NOMO-1 treated with dmso at 0.1 percent for 144 hours (cell line): ENCODE measurements at regions not wholly inside any gene's neighbourhood (a gene's known extent, or its start where the extent isn't known, plus 50 kb on each side); places are given as distances from the start of the nearest gene placed in this dataset.
"Not testable (repeated sequence)": the region's sequence is repeated elsewhere in the genome, so short reads cannot be mapped to it uniquely, and the experiment has no call there.

Source experiments
- DNase-seq: peaks from one replicate; lab custom pipeline; 2025; ENCODE audit not compliant: unreplicated experiment; lab: John Stamatoyannopoulos, UW

DNA sequence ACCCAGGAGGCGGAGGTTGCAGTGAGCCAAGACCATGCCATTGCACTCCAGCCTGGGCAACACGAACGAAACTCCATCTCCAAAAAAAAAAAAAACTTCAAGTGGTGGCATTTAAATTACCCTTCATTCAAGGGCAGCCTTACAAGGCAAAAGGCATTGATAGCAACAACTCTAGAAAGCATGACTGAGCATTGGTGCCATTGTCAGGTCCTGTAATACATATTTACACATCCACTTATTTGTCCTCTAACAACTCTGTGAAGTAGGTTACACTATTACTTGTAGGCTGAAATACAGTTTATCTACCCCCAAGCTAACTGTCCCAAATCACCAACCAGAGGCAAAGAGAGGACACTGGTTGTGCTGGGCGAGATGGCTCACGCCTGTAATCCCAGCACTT, 52.7 kb upstream of the LARP1 start:
- DNase-seq = no peak

DNA sequence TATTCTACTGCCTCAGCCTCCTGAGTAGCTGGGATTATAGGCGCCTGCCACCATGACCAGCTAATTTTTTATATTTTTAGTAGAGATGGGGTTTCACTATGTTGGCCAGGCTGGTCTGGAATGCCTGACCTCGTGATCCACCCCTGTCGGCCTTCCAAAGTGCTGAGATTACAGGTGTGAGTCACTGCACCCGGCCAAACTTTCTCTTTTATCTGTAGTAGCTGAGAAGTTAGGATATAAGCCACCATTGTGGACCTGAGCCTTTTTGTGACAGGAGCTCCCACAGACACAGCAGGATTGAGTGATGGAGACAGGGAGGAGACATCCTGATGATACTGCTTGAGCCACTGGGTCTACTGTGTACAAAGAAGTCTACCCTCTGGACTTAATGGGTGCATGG, 53.5 kb upstream of the LARP1 start:
- DNase-seq = not testable (repeated sequence)

DNA sequence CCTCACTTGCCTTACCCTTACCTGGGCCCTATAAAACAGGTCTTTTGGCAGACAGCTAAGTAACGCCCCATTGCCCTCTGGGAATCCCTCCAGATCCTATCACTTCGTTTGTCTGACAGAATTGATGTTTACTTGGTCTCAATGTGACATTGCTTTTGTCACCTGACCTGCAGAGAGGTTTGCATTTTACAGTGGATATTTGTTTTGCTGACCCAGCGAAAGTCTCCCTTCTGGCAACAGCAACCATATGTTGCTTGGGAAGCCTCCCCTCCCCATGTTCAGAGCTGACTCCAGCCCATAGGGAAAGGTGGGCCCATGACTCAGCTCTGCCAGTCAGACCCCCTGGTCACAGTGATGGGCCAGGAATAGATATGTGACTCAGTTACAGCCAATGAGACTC, 54.0 kb upstream of the LARP1 start:
- DNase-seq = no peak

DNA sequence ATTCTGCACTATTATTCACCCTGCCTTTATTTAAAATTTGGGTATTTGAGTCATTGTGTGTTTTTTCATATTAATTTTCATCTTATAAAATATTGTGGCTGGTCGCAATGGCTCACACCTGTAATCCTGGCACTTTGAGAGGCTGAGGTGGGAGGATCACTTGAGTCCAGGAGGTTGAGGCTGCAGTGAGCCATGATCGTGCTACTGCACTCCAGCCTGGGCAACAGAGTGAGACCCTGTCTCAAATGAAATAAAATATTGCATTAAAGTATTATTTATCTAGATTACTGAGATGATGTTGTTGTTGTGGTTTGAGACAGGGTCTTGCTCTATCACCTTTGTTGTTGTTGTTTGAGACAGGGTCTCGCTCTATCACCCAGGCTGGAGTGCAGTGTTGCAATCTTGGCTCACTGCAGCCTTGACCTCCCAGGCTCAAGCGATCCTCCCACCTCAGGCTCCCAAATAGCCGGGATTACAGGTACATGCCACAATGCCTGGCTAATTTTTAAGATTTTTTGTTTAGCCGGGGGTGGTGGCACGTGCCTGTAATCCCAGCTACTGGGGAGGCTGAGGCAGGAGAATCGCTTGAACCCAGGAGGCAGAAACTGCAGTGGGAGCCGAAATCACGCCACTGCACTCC, 54.8 kb upstream of the LARP1 start:
- DNase-seq = not testable (repeated sequence)

DNA sequence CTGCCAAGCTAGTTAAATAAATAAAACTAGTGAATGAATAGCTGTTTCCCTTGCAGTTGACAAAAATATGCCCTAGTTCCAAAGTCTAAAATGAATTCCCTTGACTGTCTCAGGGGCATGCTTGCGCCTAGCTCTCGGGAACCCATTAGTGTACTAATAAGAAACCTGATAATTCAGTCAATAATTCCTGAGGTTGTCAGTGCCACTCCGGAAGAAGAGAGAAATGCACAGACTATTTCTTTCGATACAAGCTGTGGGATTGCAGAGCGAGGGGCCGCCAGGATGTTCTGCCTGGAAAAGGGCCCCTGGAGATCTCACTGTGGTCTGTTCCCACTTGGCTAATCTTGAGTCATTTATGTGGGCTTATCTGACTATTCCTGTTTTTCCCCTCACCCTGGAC, 56.4 kb upstream of the LARP1 start:
- no peak for DNase-seq

DNA sequence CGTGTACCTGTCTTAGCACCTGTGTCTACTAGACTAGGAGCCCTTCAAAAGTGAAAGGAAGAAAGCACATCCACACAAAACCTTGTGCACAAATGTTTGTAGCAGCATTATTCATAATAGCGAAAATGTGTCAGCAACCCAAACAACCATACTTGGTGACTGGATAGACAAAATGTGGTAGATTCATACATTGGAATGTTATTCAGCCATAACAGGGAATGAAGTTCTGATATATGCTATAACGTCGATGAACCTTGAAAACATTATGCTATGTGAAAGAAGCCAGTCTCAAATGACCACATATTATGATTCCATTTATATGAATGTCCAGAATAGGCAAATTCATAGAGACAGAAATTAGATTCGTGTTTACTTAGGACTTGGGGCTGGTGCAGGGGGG, 57.8 kb upstream of the LARP1 start:
- no peak for DNase-seq

DNA sequence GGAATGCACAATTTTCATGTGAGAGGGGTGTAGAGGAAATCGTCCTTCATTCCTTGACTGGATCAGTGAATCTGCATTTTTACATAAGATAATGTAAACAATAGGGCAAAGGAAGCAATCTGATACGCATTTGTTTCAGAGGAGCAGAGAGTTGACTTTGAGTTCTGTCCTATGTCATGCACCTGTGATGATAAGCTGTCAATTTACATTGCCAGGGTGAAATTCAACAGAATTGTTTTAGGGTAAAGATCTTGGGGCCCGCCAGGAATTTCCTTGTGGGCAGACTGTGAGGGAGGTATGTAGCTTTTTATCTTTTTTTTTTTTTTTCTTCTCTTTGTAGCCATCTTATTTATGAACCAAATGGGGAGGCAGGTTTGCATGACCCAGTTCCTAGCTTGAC, 58.3 kb upstream of the LARP1 start:
- DNase-seq = no peak

DNA sequence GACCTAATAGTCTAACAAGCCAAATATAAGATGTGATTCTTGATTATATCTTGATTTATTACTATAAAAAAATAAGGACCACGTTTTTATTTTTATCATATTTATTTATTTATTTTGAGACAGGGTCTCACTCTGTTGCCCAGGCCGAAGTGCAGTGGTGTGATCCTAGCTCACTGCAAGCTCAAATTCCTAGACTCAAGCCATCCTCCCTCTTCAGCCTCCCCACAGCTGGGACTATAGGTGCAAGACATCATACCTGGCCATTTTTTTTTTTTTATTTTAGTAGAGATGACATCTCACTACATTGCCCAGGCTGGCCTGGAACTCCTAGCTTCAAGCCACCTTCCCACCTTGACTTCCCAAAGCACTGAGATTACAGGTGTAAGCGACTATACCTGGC, 61.0 kb upstream of the LARP1 start:
- DNase-seq = no peak

DNA sequence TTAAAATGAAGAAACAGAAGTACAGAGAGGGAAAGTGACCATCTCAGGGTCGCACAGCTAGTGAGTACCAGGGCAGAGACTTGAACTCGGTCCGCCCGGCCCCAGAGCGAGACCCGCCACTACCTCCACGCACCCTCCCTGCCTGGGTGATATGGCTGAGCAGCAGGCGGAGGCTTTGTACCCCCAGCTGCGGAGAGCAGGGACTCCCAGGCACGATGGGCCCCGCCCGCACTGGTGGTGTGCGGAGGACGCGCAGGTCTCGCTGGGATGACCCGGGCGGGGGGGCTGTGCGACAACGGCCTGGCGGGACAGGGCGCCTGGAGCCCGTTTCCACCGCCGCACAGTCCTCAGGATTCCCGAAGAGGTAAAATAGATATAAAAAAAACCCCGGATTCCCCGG, 64.7 kb upstream of the LARP1 start:
- DNase-seq = no peak

DNA sequence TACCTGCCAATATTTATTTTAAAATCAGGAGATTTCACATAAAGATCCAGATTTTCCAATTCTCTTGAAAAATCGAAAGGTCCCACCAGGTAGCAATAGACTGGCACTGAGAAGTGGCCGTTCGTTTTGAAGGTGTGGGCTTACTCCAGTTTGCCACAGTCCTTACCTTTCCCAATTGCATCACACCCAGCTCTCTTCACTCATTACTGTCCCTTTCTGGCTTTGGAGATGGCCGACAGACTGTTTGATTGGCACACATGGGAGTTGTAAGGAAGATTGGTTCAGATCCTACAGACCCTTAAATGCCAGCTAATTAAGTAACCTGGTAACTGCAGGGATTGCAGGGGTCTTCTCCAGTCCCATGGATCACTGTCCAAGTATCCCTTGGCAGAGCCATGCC, 68.7 kb upstream of the LARP1 start:
- DNase-seq = no peak

DNA sequence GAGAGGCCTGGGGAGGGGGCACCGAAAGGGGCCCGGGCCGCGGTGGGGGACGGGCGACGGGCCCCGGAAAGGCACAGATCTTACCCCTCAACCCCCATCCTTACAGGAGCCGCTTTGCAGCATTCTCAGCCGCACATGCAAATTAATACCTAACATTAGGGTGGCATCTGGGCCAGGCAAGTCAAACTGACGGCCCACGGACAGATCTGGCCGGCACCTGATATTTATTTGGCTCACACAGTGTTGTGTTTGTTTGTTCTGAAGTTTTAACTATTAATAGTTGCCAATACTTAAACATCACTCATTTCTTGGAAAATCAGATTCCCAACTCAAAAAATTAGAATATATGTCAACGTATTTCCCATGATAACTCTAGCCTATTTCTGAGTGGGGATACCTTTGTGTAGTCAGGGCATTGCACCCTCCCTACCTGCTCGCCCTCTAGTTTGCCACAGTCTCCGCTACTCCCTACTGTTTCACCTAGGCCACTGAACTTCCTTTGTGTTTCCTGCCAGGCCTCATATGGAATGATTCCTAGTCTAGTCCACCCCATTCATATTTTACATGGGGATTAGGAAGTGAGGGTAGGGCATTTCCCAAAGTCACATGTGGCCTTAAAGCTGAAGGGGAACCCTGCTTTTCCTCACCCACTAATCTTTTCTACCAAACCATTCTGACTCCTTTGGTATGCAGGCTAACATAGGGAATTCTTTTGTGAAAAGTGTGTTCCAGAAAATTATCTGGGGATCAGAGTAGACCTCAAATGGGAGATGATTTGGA, 71.9 kb upstream of the LARP1 start:
- DNase-seq = no peak

DNA sequence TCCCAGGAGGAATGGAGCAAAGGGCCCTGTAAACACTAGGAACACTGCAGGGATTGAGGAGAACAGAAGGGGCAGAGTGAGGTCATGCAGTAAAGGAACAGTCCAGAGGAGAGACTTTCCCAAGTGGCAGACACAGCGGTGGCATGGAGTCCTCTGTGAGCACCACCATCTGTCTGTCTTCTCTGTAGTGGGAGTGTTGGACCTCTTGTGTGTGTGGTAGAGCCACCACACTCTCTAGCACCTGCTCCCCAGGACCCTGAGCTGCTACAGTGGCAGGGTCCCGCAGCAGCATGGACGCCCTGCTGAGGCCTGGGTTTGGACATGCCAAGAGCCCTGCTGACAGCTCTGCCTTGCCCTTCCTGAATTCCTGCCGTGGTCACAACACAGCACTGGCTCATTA, 75.7 kb upstream of the LARP1 start:
- no peak for DNase-seq

DNA sequence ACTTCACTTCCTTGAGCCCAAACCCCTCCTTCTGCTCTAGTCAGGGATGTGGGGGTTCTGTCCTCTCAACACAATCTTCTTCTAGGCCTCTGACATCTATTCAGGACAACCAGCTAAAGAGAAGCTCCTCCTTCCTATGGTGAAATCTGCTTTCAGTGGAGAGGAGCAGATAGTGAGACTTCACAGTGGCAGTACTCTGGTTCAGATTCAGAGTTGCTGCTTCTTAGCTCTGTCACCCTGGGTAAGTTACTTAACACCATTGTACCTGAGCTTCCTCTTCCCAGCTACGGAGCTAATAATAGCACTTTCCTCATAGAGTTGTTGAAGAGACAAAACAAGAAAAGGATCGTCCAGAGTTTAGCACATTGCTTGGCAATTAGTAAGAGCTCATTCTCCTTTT, 77.3 kb upstream of the LARP1 start:
- DNase-seq = no peak

DNA sequence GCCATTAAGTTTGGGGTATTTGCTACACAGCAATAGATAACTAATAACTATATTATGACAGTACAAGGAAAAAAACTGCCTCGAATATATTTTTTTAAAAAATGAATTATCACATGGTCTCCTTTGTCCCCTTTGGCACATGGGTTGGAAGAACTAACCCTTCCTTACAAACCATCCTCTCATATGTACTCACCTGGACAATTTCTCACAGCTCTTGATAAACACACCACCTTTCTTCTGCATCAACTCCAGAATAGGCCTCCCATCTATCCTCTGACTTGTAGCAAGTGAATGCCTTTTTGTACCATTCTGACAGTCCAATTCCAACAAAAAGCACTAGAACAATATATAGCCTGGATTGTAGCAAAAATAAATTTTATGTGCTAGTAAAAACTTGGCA, 78.7 kb upstream of the LARP1 start:
- DNase-seq = no peak

DNA sequence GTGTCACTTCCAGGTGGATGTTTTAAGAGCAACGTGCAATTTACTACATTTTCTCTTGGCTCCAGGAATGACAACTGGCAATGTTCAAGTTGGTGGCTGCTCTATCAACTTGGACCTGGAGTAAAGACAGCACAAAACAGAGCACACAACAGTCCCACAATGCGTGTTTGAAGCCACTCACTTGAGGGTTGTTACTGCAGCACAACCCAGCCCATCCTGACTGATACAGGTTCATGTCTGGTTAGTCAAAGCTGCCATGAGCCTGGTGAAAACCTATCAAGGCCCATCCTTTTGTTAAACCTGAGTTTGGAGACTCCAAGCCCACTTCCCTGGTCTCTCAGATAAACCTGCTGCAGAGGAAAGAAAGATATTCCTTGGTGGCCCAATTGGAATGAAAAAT, 81.1 kb upstream of the LARP1 start:
- no peak for DNase-seq

DNA sequence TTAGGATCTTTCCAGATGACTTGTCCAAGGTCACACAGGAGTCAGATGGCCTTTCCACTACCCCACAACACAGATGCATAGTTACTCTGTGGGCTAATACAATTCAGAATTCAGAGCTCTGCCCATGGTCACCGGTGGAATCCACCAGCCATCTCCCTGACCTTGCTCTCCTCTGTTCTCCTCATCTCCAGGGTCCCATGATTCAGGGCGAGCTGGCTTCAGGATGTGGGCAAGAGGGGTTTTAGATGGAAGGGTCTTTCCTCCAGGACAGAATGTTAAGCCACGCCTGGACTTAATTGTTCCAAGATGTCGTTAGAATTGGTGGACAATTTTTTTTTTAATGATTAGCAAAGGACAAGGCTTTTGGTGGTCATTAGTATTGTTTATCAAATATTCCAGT, 81.7 kb upstream of the LARP1 start:
- DNase-seq = no peak

DNA sequence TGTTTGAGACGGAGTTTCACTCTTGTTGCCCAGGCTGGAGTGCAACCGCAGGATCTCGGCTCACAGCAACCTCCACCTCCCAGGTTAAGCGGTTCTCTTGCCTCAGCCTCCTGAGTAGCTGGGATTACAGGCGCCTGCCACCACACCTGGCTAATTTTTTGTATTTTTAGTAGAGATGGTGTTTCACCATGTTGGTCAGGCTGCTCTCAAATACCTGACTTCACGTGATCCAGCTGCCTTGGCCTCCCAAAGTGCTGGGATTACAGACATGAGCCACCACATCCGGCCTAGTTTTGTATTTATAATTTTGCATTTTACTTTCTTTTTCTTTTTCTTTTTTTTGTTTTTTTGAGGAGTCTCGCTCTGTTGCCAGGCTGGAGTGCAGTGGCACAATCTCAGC, 85.3 kb upstream of the LARP1 start:
- DNase-seq = not testable (repeated sequence)

DNA sequence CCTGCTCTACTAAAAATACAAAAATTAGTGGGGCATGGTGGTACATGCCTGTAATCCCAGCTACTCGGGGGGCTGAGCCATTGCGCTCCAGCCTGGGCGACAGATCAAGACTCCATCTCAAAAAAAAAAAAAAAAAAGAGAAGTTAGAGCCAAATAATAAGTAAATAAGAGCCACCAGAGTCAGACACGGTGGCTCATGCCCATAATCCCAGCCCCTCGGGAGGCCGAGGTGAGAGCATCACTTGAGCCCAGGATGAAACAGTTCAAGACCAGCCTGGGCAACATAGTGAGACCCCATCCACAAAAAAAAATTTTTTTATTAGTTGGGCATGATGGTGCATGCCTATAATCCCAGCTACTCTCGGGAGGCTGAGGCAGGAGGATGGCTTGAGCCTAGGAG, 85.8 kb upstream of the LARP1 start:
- no peak for DNase-seq

DNA sequence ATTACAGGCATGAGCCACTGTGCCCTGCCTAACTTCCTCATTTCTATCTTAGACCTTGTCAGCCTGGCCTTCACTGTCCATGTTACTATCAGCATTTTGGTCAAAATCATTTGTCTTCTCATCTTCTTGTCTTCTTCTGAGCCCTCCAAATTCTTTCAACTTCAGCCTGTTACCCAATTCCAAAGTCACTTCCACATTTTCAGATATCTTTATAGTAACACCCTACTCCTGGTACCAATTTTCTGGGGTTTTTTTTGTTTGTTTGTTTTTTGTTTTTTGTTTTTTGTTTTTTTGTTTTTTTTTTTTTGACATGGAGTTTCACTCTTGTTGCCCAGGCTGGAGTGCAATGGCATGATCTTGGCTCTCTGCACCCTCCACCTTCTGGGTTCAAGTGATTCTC, 90.3 kb upstream of the LARP1 start:
- no peak for DNase-seq

DNA sequence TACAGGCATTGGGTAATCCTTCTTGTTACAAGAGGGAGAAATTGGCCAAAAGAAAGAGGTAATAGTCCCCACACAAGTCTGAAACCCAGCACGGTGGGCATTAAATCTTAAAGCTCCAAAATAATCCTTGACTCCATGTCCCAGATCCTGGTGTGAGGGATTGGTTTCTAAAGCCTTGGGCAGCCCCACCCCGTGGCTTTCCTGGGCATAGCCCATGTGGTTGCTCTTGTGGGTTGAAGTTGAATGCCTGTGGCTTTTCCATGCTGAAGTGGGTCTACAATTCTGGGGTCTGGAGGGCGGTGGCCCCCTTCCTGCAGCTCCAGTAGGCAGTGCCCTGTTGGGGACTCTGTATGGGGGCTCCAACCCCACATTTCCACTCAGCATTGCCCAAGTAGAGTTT, 91.8 kb upstream of the LARP1 start:
- no peak for DNase-seq

DNA sequence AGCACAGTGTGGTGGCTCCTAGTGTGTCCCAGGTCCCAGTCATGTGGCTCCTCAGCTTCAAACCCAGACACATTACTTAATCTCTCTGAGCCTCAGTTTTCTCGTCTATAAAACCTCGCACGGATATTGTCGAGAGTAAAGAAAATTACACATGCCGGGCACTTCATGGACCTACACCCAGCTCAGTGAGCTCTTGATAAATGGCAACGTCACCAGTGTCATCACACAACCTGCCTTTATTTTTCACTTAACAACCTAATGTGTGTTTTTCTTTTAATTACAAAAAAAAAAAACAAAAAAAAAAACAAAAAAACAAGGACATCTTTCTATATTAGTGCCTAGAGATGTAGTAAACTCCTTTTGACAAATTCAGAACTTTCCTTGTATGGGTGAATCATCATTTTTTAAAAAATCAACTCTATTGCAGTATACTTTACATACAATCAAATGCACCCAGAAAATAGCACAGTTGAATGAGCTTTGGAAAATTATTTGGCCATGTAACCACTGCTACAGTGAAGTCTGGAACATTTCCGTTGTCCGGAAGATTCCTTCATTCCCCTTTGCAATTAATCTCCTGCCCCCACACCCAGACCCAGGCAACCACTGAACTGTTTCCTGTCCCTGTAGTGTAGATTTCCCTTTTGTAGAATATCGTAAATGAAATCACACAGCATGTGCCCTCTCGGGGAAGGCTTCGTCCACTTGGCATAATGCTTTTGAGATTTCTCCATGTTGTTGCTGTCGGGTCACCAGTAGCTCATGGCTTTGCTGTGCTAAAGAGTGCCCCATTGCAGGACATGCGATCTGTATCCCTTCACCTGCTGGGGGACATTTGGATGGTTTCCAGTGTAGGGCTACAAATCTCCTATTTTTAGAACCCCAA, 100.4 kb upstream of the LARP1 start:
- DNase-seq = no peak
